Chondrocyte (in vitro differentiated cells): ENCODE measurements at regions not wholly inside any gene's neighbourhood (a gene's known extent, or its start where the extent isn't known, plus 50 kb on each side); places are given as distances from the start of the nearest gene placed in this dataset.

Experiments used
- DNase-seq: peaks from one replicate; pipeline ENCODE4 v3.0.0; 2021; ENCODE audit warnings: mixed read lengths, low spot score
- H3K27ac Mint-ChIP-seq: one replicate; pipeline ENCODE4 v1.8.0; 2021; ENCODE audit warnings: mild to moderate bottlenecking, moderate library complexity, mixed read lengths; ENCODE audit not compliant: unreplicated experiment
- H3K27me3 Mint-ChIP-seq: 2 replicates; pipeline ENCODE4 v1.8.0; 2021; ENCODE audit warnings: low read depth, mixed read lengths
- H3K36me3 Mint-ChIP-seq: 2 replicates; pipeline ENCODE4 v1.8.0; 2021; ENCODE audit warnings: low read depth, mixed read lengths
- H3K4me1 Mint-ChIP-seq: 2 replicates; pipeline ENCODE4 v1.8.0; 2021; ENCODE audit warnings: low read depth, mild to moderate bottlenecking, mixed read lengths
- H3K4me3 Mint-ChIP-seq: one replicate; pipeline ENCODE4 v1.8.0; 2021; ENCODE audit warnings: mild to moderate bottlenecking, moderate library complexity, mixed read lengths; ENCODE audit not compliant: unreplicated experiment
- H3K9me3 Mint-ChIP-seq: 2 replicates; pipeline ENCODE4 v1.8.0; 2021; ENCODE audit warnings: low read depth, mixed read lengths
- CTCF ChIP-seq: fragments of 200-600 bp; sonication (generic); IDR thresholded peaks from 2 replicates; pipeline ENCODE4 v1.5.0; 2021; ENCODE audit warnings: antibody characterized with exemption, mild to moderate bottlenecking, moderate library complexity

- Mint-ChIP-seq H3K27ac (no peak overlapping the region), H3K4me3 (no peak overlapping the region)
These were observed 111.7 kb downstream of the GADD45G start for GRCh38 chr9:89716559-89716958.

DNA sequence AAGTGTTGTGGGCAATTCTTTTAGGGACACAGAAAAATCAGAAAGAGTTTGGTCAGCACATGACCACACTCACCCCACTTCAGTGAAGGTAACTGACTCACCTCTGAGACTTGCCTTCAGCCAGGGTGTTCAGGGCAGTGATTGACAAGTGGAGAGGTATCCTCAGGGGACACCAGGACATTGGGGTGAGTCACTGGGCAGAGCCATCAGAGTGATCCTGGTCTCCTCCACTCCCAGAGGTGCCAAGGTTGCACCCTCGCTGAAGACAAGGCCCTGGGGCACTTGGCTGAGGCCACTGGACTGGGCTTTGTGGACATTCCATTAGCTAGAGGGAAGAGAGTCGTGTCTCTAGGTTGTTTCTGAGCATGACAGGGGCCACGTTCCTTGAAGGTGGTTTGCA, 113.4 kb downstream of the GADD45G start:
- TF ChIP-seq CTCF: no peak
- Mint-ChIP-seq H3K36me3 (no peaks in the 10 kb centered on the region), H3K9me3 (peaks cover 4% of the 10 kb centered on the region), H3K27me3 (peaks cover 3% of the 10 kb centered on the region), H3K27ac (no peak overlapping the region), H3K4me1 (no peaks in the 10 kb centered on the region), H3K4me3 (no peak overlapping the region)
- no peak for DNase-seq

More at GRCh38 chr9:89716559-89716958, 111.7 kb downstream of the GADD45G start:
- H3K9me3 Mint-ChIP-seq: peaks cover 4% of the 10 kb centered on the region
- H3K27me3 Mint-ChIP-seq: peaks cover 3% of the 10 kb centered on the region
- TF ChIP-seq CTCF: no peak
- DNase-seq: no peak
- H3K36me3 Mint-ChIP-seq: no peaks in the 10 kb centered on the region
- no peaks in the 10 kb centered on the region for H3K4me1 Mint-ChIP-seq

DNA sequence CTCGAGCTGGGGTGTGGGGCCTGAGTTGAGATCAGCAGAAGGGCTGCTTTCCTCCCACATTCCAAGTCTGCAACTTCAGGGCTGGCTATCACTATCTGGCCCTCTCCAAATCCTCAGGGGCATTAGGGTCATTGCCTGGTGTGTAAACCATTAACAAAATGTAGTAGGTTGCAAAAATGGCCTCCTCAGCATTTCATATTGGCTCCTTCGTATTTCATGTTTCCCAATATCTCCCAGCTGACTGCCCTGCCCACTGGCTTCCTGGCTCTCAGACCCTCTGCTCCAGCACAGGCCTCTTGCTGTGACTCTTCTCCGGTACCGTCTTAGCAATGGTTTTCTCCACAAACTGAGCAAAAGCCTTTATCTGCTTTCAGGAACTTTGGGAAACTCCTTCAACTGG, 113.8 kb downstream of the GADD45G start:
- Mint-ChIP-seq H3K4me1 (no peaks in the 10 kb centered on the region), H3K27ac (no peak overlapping the region), H3K9me3 (peaks cover 4% of the 10 kb centered on the region), H3K36me3 (no peaks in the 10 kb centered on the region), H3K27me3 (peaks cover 3% of the 10 kb centered on the region), H3K4me3 (no peak overlapping the region)
- no peak for TF ChIP-seq CTCF
- no peak for DNase-seq

- Mint-ChIP-seq H3K27ac (no peak overlapping the region), H3K36me3 (no peaks in the 10 kb centered on the region), H3K9me3 (peaks cover 4% of the 10 kb centered on the region), H3K4me3 (no peak overlapping the region), H3K4me1 (no peaks in the 10 kb centered on the region), H3K27me3 (peaks cover 3% of the 10 kb centered on the region)
- TF ChIP-seq CTCF: no peak
- DNase-seq: no peak
These were observed 114.4 kb downstream of the GADD45G start for GRCh38 chr9:89719202-89719601.

DNA sequence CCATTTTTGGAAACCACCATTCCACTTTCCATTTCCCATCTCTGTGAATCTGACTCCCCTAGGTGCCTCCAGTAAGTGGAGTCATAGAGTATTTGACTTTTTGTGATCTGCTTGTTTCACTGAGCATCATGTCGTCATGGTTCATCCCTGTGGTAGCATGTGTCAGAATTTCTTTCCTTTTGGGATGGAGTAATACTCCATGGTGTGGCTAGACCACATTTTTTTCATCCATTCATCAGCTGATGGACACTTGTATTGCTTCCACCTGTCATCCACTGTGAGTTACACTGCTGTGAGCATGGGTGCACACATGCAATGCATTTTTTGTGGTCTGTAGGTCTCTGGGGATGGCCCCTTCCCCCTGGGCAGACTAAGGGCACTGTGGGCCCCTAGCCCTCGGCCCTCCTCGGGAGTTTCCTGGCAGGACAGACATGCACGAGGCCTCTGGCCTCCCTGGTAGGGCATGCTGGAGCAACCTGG, 115.9 kb downstream of the GADD45G start:
- Mint-ChIP-seq H3K4me1 (no peaks in the 10 kb centered on the region), H3K9me3 (peaks cover 4% of the 10 kb centered on the region), H3K27me3 (peaks cover 2% of the 10 kb centered on the region), H3K4me3 (no peak overlapping the region), H3K27ac (no peak overlapping the region), H3K36me3 (no peaks in the 10 kb centered on the region)
- no peak for TF ChIP-seq CTCF
- no peak for DNase-seq
